Hematopoietic multipotent progenitor cell treated with erythropoietin and hydrocortisone succinate and interleukin-3 and kit ligand, for 6 days (in vitro differentiated cells): ENCODE measurements at regions not wholly inside any gene's neighbourhood (a gene's known extent, or its start where the extent isn't known, plus 50 kb on each side); places are given as distances from the start of the nearest gene placed in this dataset.

ENCODE experiments used
- DNase-seq: peaks from one replicate; pipeline ENCODE4 v3.0.0-alpha.2; 2015

DNA sequence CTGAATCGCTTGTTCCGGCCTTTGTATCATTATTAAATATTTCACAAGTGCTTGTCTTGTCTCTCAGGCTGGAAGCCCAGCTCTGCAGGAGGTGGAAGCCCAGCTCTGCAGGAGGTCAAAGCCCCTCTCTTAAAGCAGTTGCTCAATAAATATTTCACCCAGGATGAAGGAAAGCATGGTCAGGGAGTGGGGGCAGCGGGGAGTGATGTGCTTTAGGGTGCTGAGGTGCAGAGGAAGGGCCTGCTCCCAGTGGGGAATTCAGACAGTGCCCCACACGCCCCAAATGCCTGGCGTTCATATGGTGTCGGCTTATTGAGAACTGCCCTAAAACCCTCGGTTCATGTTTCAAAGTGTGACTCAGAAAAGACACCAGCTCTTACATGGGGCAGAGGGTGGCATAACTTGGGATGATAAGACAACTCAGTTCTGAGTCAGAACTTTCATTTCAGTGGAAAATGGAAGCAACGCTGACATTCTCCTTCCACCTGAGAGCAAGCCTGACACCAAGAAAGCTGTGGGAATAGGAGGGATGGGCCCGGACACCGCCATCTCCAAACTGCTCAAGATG lies 114.3 kb upstream of the DAP start:
- no peak for DNase-seq

GRCh38 chr5:10874541-10874940 lies 113.5 kb upstream of the DAP start:
- no peak for DNase-seq

- DNase-seq, result no peak
These were observed 109.8 kb upstream of the DAP start for GRCh38 chr5:10870791-10871190.

DNA sequence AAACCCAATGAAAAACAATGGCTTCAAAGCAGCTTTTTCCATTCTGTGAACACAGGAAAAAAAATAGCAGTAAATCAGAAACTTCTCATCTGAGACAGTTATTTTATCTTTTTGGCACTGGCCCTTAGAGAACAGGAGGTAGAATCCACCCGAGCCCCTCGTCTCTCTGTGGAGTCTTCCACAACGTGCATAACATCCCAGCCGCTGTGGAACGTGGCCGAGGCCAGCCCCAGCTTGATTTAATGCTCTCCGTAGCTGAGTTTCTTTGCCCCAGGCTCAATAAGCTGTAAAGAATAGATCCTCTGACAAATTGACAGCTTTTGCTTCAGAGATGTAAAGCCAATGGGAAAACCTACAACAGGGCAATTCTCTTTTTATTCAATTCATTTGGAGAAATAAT lies 107.9 kb upstream of the DAP start:
- no peak for DNase-seq

DNA sequence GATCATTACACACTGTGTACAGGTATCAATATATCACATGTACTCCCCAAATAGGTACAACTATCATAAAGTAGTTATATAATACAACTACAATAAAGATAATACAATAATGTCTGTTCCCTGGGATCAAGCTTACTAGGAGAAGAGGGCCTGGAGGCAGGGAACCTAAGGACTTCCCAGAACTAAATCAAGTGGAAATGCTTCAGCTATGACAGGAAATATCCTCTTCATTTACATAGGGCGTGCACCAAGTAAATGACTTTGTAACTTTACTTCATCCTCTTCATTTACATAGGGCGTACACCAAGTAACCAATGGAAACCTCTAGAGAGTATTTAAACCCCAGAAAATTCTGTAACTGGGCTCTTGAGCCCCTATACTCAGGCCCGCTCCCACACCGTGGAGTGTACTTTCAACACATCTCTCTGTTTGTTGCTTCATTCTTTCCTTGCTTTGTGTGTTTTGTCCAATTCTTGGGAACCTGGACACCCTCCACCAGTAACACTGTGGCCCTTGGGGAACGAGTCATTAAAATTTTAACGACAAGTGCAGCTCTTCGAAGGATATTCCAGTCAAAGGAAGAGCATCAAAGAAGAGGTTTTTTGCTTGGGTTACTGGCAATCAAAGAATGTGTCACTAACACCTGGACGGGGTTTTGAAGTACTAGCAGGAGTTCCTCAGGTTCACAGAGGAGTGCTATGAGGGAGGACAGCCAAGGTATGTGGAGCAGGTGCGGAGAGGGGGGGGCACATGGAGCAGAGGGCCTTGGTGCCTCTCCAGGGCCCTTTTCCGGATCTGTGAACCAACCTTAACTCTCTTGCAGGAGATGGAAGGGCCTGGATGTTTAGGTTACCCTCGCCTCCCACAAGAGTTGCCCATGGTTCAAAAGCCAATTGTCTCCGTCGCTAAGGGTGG lies 106.6 kb upstream of the DAP start:
- no peak for DNase-seq

DNA sequence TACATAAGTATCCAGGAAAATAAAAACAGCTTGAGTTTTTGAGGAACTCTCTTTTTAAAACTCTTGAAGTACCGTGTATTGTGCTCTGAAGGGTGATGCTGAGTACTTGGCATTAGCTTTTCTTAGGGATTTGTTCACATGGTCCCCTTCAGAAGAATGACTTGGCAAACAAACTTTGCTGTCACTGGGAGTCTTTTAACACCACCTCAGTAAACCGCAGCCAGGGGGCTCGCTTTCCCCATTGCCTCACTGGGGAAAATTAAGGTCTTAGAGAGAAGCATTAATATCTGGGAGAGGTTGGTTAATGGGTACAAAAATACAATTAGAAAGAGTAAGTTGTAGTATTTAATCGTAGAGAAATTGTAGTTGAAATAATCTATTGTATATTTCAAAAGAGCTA lies 105.9 kb upstream of the DAP start:
- DNase-seq, result no peak

- peak; percentile 80 for DNase-seq
These were observed 102.8 kb upstream of the DAP start for GRCh38 chr5:10863763-10864383.

GRCh38 chr5:10862085-10862484 lies 101.1 kb upstream of the DAP start:
- DNase-seq, result no peak

DNA sequence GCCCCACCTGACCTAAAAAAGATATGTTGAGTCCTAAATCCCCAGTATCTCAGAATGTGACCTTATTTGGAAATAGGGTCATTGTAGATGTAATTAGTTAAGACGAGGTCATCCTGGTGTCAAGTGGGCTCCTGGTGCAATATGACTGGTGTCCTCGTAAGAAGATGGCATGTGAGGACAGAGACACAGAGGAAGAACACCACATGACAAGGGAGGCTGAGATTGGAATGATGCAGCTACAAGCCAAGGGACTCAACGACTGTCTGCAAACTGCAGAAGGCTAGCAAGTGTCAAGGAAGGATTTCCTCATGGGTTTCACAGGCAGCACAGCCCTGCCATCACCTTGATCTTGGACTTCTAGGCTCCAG lies 100.4 kb upstream of the DAP start:
- no peak for DNase-seq

- no peak for DNase-seq
These were observed 99.8 kb upstream of the DAP start for GRCh38 chr5:10860645-10861422.

DNA sequence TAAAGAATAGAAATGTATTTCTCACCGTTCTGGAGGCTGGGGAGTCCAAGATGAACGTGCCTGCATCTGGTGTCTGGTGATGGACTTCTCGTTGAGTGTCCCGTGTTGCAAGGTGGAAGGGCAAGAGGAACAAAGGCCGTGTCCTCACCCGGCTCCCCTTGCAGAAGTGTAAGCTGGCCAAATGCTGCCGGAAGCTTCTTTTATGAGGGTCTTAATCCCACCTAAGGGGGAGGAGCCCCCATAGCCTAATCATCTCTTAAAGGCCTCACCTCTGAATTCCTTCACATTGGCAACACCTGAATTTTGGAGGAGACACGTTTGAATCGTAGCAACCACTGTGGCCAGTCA lies 99.1 kb upstream of the DAP start:
- DNase-seq, result no peak

GRCh38 chr5:10859393-10860195 lies 98.6 kb upstream of the DAP start:
- no peak for DNase-seq

DNA sequence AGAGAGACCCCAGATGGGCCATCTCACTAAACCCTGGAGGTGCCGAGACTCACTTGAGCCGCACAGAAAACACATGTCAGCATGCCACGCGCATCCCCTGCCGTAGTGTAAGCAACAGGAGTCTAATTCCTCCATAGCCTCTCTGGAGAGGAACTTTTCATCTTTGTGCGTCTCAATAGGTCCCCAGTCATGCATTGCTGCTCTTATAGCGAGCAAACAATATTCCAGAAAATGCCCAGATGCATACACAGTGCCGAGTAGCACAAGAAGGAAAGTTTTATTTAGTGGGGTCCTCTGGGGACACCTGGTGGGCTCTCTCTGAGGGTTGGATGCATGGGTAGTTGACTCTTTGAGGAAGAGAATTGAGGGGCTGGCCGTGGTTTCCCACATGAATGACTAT lies 97.9 kb upstream of the DAP start:
- no peak for DNase-seq

DNA sequence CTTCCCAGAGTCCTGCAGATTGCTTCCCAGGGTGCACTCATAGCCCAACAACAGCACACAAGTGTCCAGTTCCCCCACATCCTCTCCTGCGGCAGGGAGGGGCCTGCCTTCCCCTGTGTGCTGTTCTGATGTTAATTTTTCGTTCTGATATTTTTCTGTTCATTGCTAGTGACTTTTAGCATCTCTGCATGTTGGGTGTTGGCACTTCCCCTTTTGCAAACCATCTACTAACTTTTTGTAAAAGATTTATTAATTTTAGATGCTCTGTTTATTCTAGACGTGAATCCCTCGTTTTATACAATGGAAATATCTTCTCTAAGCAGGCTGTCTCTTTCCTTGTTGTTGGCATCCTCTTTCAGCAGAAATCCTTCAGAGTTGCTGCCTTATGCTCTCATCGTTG lies 97.3 kb upstream of the DAP start:
- no peak for DNase-seq

DNA sequence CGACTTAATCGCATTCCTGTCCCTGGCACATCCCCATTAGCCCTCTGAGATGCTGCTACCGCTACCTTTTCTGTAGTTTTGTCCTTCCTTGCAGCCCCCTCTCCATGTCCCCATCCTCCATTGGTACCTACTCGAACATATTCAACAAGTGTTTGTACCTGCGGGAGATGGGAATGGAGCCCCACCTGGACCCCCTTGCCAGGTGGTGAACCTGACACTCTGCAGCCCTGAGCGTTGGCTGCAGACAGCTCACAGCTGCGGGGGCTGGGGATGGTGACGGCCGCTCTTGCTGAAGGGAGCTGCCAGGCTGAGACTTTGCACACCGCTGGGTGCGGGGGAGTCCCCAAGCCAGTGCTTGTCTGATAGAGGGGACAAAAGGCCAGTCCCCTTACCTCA lies 96.3 kb upstream of the DAP start:
- no peak for DNase-seq

DNA sequence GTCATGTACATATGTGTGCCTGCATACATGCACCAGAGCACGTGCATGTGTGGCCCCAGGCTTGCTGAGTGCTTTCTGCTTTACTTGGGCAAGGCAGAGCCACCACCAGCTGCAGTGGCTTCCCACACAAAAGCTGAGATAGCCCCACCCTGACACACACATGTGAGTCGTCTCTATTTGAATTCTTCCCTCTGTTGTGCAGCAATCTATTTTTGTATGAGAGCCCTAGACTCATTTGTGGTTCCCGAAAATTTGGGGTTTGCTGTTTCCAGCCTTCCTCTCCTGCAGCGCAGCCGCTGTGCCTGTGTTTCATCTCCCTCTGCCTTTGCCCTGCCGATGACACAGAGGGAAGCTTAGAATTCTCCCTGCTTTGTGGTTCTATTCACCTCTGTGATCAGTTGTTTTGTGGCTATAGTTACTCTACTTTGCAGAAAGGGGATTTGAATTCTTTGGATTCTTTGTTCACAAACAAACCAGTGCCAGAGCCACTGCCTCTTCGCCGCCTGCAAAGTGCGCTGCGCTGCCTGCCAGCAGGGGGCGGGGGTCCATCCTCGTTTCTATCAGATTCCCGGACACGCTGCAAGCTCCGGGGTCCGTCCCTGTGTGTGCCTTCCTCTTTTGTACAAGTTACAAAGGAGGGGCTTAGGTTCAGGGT lies 95.8 kb upstream of the DAP start:
- peak; percentile 58 for DNase-seq

GRCh38 chr5:10856071-10856470 lies 95.0 kb upstream of the DAP start:
- DNase-seq, result no peak

DNA sequence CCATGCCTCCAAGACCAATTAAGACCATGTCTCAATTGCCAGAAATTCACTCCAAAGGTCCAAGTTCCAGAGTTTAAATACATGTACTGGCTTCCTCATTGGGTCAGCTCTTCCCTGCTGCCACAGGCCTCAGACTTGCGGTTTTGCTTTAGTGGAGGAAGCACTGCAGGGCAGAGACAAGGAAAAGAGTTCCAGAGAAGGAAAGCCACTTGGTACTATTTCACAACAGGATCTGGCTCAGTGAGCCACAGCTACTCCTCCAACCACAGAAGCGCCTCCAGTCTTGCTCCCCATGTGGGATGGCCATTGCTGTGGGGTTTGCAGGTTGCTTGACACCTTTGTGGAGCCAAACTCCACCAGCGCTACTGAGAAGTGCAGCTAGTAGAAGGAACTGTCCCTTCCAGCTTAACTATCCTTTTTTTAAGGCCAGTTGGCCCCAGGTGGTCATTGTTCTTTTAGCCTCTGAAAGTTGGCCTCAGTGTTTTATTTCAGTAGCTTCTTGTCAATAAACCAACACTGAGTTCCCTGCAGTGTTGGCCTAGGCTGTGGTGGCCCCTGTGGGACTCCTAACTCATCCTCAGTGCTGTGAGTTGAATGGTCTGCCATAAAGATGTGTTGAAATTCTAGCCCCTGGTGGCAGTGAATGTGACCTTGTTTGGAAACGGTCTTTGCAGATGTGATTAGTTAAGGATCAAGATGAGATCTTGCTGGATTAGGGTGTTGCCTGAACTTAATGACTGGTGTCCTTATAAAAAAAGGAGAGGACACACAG lies 93.7 kb upstream of the DAP start:
- DNase-seq, result peak; percentile 32

GRCh38 chr5:10853154-10853553 lies 92.1 kb upstream of the DAP start:
- no peak for DNase-seq

GRCh38 chr5:10849278-10849677 lies 88.2 kb upstream of the DAP start:
- DNase-seq, result no peak

GRCh38 chr5:10844016-10844415 lies 83.0 kb upstream of the DAP start:
- DNase-seq, result no peak
